ENCODE measurements at regions not wholly inside any gene's neighbourhood (a gene's known extent, or its start where the extent isn't known, plus 50 kb on each side); places are given as distances from the start of the nearest gene placed in this dataset.

- no peak overlapping the region for H3K27ac ChIP-seq (ENCODE audit: low read depth, low read length)
- no peaks in the 10 kb centered on the region for H3K79me2 ChIP-seq (ENCODE audit: insufficient read depth, low read length)
- H4K20me1 ChIP-seq (ENCODE audit: low read depth, low read length): no peaks in the 10 kb centered on the region
- TF ChIP-seq EZH2phosphoT487 (conservative IDR thresholded peaks at IDR 0.05; ENCODE audit: low read length) (no peak), CTCF (IDR thresholded peaks at IDR 0.05; ENCODE audit: insufficient read depth, low read length, poor library complexity, severe bottlenecking) (no peak)
- no peak overlapping the region for H3K9ac ChIP-seq (ENCODE audit: low read length)
- no peaks in the 10 kb centered on the region for H3K27me3 ChIP-seq (ENCODE audit: low read length)
- H3K4me3 ChIP-seq (ENCODE audit: insufficient read depth, low read length, poor library complexity, severe bottlenecking): no peak overlapping the region
- H3F3A ChIP-seq (ENCODE audit: insufficient read depth): no peaks in the 10 kb centered on the region
- no peaks in the 10 kb centered on the region for H3K36me3 ChIP-seq (ENCODE audit: low read length)
- no peaks in the 10 kb centered on the region for H3K9me2 ChIP-seq (replicated peaks; ENCODE audit: insufficient read depth, low read length)
- H3K4me2 ChIP-seq (ENCODE audit: low read depth, low read length, poor library complexity, severe bottlenecking): no peak overlapping the region
- no peak overlapping the region for H2AFZ ChIP-seq (ENCODE audit: low read depth, low read length, severe bottlenecking)
- no peaks in the 10 kb centered on the region for H3K9me3 ChIP-seq (ENCODE audit: insufficient read depth, low read length)
Observed at GRCh38 chr13:71068041-71068440, 799.0 kb downstream of the DACH1 start.

- Histone ChIP-seq H2AFZ (ENCODE audit: low read depth, low read length, severe bottlenecking) (no peak overlapping the region), H3K36me3 (ENCODE audit: low read length) (no peaks in the 10 kb centered on the region), H3K27ac (ENCODE audit: low read depth, low read length) (no peak overlapping the region), H3K4me2 (ENCODE audit: low read depth, low read length, poor library complexity, severe bottlenecking) (no peak overlapping the region), H3K79me2 (ENCODE audit: insufficient read depth, low read length) (no peaks in the 10 kb centered on the region), H3K9me3 (ENCODE audit: insufficient read depth, low read length) (no peaks in the 10 kb centered on the region), H3K9ac (ENCODE audit: low read length) (no peak overlapping the region), H3K9me2 (replicated peaks; ENCODE audit: insufficient read depth, low read length) (no peaks in the 10 kb centered on the region), H3K4me3 (ENCODE audit: insufficient read depth, low read length, poor library complexity, severe bottlenecking) (no peak overlapping the region), H4K20me1 (ENCODE audit: low read depth, low read length) (no peaks in the 10 kb centered on the region), H3K27me3 (ENCODE audit: low read length) (no peaks in the 10 kb centered on the region), H3F3A (ENCODE audit: insufficient read depth) (no peaks in the 10 kb centered on the region)
- TF ChIP-seq CTCF (IDR thresholded peaks at IDR 0.05; ENCODE audit: insufficient read depth, low read length, poor library complexity, severe bottlenecking) (no peak), EZH2phosphoT487 (conservative IDR thresholded peaks at IDR 0.05; ENCODE audit: low read length) (no peak)
Observed at GRCh38 chr13:71067165-71067815, 799.7 kb downstream of the DACH1 start.

GRCh38 chr13:71056581-71056980, 810.4 kb downstream of the DACH1 start:
- Histone ChIP-seq H3K9me3 (ENCODE audit: insufficient read depth, low read length) (peaks cover 7% of the 10 kb centered on the region; the same call in 1 of the 2 replicates), H3K27me3 (ENCODE audit: low read length) (no peaks in the 10 kb centered on the region), H3K36me3 (ENCODE audit: low read length) (0 out of 2 replicates have a peak, but pooled peaks cover 4% of the 10 kb centered on the region), H2AFZ (ENCODE audit: low read depth, low read length, severe bottlenecking) (peak overlapping the region; percentile 81), H3F3A (ENCODE audit: insufficient read depth) (peaks cover 3% of the 10 kb centered on the region; the same call in 1 of the 2 replicates), H3K79me2 (ENCODE audit: insufficient read depth, low read length) (no peaks in the 10 kb centered on the region), H3K9me2 (replicated peaks; ENCODE audit: insufficient read depth, low read length) (0 out of 2 replicates have a peak, but pooled peaks cover 3% of the 10 kb centered on the region), H3K4me2 (ENCODE audit: low read depth, low read length, poor library complexity, severe bottlenecking) (peak overlapping the region; percentile 9), H4K20me1 (ENCODE audit: low read depth, low read length) (no peaks in the 10 kb centered on the region), H3K9ac (ENCODE audit: low read length) (no peak overlapping the region), H3K27ac (ENCODE audit: low read depth, low read length) (peak overlapping the region; percentile 22; the same call in 1 of the 2 replicates), H3K4me3 (ENCODE audit: insufficient read depth, low read length, poor library complexity, severe bottlenecking) (no peak overlapping the region)
- no peak for TF ChIP-seq CTCF (IDR thresholded peaks at IDR 0.05; ENCODE audit: insufficient read depth, low read length, poor library complexity, severe bottlenecking)
- TF ChIP-seq EZH2phosphoT487 (conservative IDR thresholded peaks at IDR 0.05; ENCODE audit: low read length): no peak
